ENCODE measurements at regions not wholly inside any gene's neighbourhood (a gene's known extent, or its start where the extent isn't known, plus 50 kb on each side); places are given as distances from the start of the nearest gene placed in this dataset.
"Not testable (repeated sequence)": the region's sequence is repeated elsewhere in the genome, so short reads cannot be mapped to it uniquely, and the experiment has no call there.

- no peak for DNase-seq
Observed at GRCh38 chr5:106874974-106875373, 795.8 kb downstream of the EFNA5 start.

DNA sequence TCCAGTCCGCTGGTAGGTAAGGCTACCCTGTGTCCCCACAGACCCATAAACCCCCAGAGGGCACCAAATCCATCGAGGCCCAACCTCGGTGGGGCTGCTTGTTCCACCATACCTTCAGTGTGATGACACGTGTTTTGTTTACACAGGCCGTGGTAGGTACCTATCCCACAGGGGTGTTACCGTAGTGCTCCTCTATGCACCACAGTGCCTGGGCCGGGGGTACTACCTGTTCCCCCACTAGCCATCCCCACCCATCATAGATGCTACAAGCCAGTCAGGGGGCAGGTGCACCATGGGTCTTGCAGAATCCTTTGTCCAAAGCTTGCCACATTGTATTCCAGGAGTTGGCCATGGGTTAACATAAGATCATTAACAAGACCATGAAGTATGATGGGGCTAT is 796.2 kb downstream of the EFNA5 start:
- no peak for DNase-seq

DNA sequence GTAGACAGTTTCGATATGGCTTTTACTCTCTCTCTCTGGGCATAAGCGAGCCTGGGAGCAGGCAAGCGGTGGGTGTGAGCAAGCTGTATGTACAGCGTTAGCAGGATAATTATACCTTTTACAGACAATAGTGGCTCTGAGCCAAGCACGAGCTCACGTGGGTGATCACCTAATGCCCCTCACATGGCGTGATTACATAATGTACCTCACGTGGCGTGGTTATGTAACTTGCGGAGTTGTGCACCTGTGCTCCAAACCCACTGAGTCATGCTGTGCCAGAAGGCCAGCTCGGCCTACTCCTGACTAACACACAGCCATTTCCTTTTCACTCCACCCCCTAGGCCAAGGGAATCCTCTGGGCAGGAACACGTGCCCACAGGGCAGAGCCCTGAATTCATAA is 797.2 kb downstream of the EFNA5 start:
- no peak for DNase-seq

- DNase-seq = no peak
Observed at GRCh38 chr5:106865279-106865678, 805.5 kb downstream of the EFNA5 start.

DNA sequence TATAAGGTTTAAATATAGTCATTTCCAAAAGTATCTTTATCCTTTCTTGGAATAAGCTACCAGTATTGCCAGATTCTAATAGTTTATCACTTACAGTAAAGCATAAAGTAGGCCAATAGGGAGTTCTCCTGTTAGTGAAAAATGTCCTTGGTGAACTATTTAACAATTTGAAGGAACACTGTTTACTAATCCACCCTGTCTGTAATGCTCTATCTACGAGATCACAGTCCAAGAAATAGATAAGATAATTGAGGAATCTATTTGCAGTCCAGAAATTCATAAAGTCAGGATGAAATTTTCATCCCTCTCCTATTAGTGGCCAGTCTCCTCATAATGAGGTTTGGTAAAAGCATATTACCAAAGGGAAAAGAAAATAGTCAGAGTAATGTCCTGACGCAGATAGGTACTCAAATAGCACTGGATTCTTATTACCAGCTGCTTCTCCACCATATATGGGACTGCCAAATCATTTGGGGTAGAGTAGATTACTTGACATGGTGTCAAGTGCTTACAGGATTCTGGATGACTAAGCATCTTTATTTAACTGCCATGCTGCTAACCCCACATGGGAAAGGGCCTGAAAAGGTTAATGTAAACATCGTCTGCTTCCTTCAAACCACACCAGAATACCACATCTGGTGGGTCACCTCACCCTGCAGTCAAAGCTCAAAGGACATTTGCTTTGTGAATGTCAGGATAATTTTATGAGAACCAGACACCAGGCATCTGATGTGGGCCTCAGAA is 808.1 kb downstream of the EFNA5 start:
- DNase-seq = peak; percentile 32

GRCh38 chr5:106860398-106861044 is 810.2 kb downstream of the EFNA5 start:
- peak; percentile 60 for DNase-seq

GRCh38 chr5:106858616-106859015 is 812.1 kb downstream of the EFNA5 start:
- no peak for DNase-seq

DNA sequence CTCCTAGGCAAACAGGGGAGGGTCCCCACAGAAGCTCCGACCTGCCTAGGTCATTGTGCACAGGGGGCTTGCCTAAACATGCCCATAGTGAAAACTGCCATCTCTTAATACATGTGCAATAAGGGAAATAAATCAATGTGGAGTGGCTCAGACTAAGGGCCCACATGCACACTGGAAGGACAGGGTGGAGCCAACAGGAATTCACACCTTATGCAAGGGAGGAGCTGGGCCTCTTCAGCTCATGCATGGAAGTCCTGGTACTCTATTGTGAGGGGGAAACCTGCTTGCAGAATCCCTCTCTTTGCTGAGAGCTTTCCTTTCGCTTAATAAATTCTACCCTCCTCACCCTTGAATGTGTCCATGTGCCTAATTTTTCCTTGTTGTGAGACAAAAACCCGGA is 815.8 kb downstream of the EFNA5 start:
- no peak for DNase-seq

DNA sequence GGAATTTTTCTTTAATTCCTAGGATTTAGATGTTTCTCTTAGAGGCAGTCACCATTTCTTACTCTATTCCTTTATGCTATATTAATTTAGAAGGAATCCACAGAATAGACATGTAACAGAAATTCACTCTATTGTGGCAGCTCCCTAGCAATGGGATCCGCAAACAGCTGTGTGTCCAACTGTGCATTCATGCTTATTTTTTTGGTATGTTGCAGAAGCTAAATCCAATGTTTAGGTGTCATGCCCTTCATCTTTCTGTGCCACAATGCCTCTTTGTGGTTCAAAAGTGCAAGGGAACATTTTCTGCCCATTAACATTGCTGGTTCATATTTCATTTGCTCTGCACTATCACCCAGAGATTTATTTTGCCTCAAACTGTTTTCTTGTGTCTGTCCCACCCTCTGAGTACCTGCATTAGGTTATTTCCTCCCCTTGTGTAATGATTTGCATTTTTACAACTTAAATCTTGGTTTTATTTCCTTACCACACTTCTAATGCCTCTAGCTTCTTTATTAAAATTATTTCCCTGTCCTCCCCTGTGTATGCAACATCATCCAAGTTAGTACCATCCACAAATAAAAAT is 816.5 kb downstream of the EFNA5 start:
- DNase-seq = no peak

GRCh38 chr5:106853266-106853665 is 817.5 kb downstream of the EFNA5 start:
- DNase-seq = no peak

GRCh38 chr5:106849266-106849665 is 821.5 kb downstream of the EFNA5 start:
- no peak for DNase-seq

DNA sequence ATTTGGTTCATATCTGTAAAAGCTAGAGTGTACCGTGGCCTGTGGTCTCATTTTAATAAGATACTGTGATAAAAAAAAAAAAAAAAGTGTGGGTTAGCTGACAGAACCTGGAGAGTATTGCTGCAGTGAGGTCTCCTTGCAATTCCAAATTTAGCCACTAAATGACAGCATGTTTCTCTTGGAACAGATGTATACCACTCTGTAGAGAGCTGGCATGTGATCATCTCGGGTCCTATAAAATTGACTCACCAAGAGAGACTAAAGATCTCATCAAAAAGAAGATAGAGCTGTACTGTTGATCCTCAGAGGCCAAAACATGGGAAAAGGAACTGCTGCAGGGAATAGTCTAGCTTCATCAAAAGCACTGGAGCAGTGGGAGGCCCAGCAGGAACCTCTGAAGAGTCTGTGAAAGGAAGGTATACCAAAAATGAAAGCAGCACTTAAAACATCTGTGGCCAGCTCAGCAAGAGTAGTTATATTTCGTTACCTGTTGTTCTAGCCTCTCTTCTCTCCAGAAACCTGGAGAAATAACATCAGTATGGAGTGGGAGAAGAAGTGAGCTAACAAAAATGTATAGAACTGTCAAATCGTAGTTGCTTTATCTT is 826.8 kb downstream of the EFNA5 start:
- no peak for DNase-seq

GRCh38 chr5:106833517-106833916 is 837.2 kb downstream of the EFNA5 start:
- DNase-seq = no peak

GRCh38 chr5:106827061-106827460 is 843.7 kb downstream of the EFNA5 start:
- DNase-seq = no peak

DNA sequence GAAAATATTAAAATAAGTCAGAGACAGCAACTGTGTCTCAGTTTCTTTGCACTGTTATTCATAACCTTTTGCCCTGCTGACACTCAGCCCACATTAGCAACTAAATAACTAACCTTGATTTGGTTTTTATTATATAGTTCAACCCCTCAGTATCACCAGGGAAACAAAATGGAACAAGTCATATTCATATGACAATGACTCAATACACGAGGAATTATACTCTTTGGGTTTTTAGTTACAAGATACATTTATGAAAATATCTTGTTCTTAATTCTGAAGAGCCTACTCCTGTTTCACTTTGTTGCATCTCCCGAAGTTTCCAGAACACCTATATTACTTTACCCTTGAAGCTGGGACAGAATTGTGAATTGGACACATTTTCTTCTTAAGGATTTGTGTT is 845.4 kb downstream of the EFNA5 start:
- no peak for DNase-seq

- no peak for DNase-seq
Observed at GRCh38 chr5:106822851-106823250, 847.9 kb downstream of the EFNA5 start.

GRCh38 chr5:106818552-106818951 is 852.2 kb downstream of the EFNA5 start:
- peak; percentile 79 for DNase-seq

DNA sequence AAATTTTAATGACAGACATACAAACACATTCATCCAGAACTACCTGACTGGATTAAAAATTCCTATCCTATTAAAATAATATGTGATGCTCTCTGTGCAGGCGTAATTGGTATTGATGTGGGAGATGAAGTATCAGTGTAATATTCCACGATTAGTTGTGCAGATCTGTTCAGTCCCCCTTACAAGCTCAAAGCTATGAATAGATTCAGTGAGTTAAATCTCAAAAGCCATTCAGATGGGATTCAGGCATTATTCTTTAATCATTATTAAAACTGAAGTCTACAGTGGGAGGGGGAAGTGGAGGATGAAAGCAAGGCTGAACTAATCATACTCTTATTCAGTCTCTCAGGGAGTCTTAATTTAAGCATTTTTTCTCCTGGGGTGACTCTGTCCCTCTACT is 855.8 kb downstream of the EFNA5 start:
- no peak for DNase-seq

DNA sequence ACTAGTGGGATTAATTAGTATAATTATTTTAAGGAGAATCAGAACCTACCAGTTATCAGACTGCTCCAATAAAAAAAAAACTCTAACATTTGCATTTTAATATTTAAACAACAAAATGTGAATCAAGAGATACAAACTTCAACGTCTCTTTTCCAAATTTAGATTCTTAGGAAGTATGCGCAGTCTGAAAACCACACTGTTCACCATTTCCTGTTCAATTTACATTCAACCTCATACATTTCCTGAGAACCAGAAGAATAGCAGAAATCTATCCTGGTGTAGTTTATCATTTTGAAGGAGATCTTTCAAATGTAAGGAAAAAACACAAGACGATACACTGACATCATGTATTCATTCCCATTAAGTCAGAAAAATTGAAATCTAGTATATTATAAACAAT is 869.2 kb downstream of the EFNA5 start:
- peak; percentile 55 for DNase-seq

- DNase-seq = no peak
Observed at GRCh38 chr5:106797996-106798395, 872.7 kb downstream of the EFNA5 start.

DNA sequence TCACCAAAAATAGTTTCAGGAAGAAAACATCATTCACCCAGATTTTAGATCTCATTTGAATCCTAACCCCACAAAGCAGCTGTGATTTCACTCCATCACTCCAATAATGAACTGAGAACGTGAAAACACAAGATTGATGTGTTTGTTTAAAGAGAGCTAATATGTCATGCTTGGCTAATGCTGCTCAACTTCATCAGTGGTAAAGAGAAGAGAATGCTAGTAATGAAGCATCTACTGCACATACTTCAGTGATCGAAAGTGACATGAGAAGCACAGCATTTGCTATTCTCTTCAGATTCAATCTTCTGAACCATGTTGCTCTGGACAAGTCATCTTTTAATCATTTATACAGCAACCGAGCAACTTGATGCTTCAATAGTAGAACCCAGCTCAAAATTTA is 874.7 kb downstream of the EFNA5 start:
- DNase-seq = no peak

DNA sequence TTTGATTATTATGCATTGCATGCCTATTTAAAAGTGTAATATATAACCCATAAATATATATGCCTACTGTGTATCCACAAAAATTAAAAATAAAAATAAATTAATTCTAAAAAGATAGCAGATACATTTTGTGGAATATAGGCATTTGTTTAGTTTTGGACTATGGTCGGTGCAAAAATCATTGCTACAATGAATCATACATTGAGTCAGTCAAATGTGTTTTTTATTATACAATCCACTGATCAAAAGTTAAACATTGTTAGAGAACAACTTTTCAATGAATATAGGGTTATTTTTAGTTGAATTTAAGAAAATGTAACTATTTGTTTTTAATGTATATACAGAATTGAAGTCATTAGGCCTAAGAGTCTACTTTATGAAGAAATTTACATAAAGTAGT is 885.9 kb downstream of the EFNA5 start:
- DNase-seq = no peak

DNA sequence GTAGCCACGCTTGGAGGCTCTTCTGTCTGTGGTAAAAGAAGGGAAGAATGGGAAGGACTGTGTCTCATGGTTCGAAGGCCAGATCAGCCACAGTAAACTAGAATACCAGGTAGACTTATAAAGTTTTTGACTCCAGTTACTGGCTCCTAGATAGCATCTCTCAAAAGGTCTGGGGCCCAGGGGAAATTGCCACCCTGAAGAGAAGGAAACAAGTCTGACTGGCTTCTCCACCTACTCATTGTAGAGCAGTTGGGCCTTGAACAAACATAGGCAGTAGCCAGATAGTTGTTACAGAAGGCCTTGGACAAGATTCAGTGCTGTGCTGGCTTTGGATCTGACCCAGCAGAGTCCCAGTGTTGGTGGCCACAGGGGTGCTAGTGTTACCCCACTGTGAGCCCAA is 890.4 kb downstream of the EFNA5 start:
- no peak for DNase-seq

GRCh38 chr5:106776515-106776914 is 894.2 kb downstream of the EFNA5 start:
- not testable (repeated sequence) for DNase-seq
